ENCODE measurements at regions not wholly inside any gene's neighbourhood (a gene's known extent, or its start where the extent isn't known, plus 50 kb on each side); places are given as distances from the start of the nearest gene placed in this dataset.

DNA sequence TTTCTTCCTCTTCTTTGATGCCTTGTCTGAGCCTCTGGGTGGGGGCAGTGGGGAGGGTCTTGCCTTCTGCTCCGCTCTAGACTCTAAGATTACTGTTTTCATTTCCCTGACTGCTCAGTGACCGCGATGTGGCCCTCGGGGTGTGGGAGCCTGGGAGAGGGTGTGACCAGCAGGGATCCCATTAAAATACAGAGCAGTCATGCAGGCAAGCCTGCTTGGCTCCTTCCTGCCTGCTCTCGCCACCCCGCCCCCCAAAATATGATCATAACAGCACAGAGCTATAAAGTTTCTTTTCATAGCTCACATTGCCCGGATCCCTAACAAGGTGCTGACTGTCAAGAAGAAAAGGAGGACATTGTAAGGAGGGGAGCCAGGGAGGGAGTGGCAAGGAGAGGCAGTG is 332.9 kb downstream of the RAB28 start:
- TF ChIP-seq YY1 (IDR thresholded peaks at IDR 0.05; ENCODE audit: insufficient read depth, insufficient read length), result no peak
- TF ChIP-seq ZNF274 (IDR thresholded peaks at IDR 0.05; ENCODE audit: low read depth, low read length), result no peak
- TF ChIP-seq SUZ12 (IDR thresholded peaks at IDR 0.05; ENCODE audit: extremely low read depth, insufficient read depth, insufficient read length), result no peak

Data from NT2/D1 (cell line).